WI38 (cell line): ENCODE measurements at regions not wholly inside any gene's neighbourhood (a gene's known extent, or its start where the extent isn't known, plus 50 kb on each side); places are given as distances from the start of the nearest gene placed in this dataset.
A peak's percentile ranks its signal among the peaks of the same experiment; 100 is the strongest.

Source experiments
- H3K4me3 ChIP-seq: 2 replicates; pipeline ENCODE4 v1.5.1; 2011; ENCODE audit warnings: low read depth, mild to moderate bottlenecking, control low read depth, low read length
- CTCF ChIP-seq: IDR thresholded peaks from 2 replicates; pipeline ENCODE4 v1.5.1; 2012; ENCODE audit warnings: low read depth, mild to moderate bottlenecking, control low read depth, low read length

GRCh38 chr4:184270808-184271413 lies 53.2 kb upstream of the ENPP6 start:
- no peak for TF ChIP-seq CTCF
- H3K4me3 ChIP-seq, result no peak overlapping the region

DNA sequence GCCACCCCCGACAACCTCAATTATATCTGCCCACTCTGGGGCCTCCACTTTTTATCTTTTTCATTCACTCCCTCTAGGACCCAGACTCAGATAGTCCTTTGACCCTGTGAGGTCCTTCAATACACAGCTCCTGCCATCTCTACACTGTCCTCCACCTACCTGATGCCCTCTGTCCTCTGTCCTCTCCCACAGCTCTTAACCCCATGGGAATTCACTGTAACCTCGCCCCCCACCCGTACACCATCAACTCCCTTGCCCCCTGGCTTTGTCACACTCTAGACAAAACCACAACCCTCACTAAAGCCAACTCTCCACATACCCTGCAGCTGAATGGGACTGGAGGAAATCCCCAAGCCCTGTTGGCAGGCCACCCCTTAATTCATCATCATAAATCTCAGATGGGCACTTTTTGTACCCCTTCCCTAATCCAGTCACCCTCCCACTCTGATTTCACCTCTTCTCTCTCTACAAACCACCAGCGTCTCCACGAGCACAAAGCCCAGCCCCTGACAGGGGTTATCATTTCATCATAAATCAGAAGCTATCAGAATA lies 52.3 kb upstream of the ENPP6 start:
- TF ChIP-seq CTCF, result no peak
- H3K4me3 ChIP-seq, result no peak overlapping the region

DNA sequence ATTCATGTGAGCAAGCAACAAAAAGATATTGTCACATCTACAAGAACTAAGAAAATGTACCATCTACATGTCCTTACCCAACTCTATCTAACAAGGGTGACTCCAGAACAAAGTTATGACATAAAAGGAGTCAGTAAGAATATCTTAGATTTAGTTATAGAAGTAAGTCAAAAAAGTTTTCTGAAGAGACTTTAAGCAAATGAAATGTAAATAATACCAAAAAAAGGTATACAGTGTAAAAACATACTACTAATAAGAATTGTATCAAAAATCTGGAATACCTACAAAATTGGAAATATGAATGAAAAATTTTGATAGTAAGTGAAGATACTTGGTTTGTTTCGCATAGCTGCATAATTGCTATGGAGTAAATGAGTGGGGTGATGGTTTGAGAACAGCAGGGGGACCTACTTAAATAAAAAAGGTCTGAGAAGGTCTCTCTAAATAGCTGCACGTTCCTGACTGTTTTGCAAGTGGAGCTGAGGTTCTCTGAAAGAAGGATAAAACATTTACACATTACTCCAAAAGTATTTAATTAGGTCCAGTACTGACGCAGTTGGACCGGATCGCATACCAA lies 51.0 kb upstream of the ENPP6 start:
- peak overlapping the region; percentile 36 for H3K4me3 ChIP-seq
- no peak for TF ChIP-seq CTCF

DNA sequence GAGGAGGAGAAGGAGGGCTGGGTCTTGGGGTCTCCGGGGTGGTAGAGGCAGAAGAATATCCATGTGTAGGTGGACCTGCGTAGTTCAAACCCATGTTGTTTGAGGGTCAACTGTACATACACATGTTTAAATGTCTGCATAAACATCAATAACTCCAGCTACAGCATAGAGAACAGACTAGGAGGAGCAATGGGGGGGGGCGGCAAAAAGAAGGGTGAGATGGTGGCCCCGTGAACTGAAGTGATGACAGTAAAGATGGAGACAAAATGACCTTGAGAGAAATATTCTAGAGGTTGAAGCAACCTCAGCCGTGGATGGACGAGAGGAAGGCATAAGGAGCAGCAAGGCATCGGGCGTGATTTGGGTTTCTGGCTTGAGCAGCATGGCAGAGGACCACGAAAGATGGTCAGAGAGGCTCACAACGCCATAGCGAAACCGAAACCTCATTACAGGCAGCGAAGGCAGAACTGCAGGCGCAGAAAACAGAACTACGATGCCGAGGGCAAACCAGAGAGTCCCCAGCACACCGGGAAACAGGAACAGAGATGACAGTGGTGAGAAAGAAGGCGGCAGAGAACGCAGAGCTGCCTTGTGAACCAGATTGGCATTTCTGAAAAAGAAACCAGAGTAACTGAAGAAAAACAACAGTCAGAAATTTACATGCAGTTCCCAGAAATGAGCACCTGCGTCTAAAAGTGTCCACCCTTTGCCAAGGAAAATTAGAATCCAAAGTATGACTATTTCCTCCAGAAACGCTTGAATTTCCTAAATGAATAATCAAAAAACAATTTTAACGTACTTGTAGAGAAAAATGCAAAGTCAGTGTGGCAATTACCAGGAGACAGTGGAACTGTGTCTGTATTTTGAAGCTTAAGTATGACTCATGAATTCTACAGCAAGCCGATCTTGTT lies 50.3 kb upstream of the ENPP6 start:
- no peak for TF ChIP-seq CTCF
- H3K4me3 ChIP-seq, result peak overlapping the region; percentile 36
